K562 (cell line): ENCODE measurements at regions not wholly inside any gene's neighbourhood (a gene's known extent, or its start where the extent isn't known, plus 50 kb on each side); places are given as distances from the start of the nearest gene placed in this dataset.

Source experiments
- CHD7 ChIP-seq: fragments of 200-600 bp; sonication (generic); IDR thresholded peaks from one replicate; pipeline ENCODE4 v1.6.1; 2012; ENCODE audit warnings: mild to moderate bottlenecking, low read depth, low read length, inconsistent platforms

GRCh38 chr1:4137621-4138415 lies 237.7 kb upstream of the C1orf174 start (continued):
- no peak for TF ChIP-seq CHD7
